ENCODE measurements at regions not wholly inside any gene's neighbourhood (a gene's known extent, or its start where the extent isn't known, plus 50 kb on each side); places are given as distances from the start of the nearest gene placed in this dataset.

DNA sequence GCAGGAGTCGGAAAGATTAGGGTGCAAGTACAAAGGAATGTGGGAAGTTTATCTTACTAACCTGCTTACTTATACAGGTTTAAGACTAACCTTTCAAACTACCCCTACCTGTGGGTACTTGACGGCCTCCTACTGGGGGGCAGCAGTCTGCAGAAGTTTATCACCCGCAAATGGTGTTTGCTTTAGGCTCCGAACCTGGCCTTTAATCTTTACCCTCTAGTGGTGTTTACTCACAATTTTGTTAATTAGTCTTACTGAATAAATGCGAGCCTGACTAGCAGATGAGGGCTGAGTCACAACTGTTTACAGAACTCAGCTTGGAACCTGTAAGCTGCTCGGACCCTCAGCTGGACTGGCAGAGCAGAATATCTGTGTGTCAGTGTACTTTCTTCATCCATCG is 204.2 kb upstream of the GPRIN3 start:
- TF ChIP-seq, protein P1, sequence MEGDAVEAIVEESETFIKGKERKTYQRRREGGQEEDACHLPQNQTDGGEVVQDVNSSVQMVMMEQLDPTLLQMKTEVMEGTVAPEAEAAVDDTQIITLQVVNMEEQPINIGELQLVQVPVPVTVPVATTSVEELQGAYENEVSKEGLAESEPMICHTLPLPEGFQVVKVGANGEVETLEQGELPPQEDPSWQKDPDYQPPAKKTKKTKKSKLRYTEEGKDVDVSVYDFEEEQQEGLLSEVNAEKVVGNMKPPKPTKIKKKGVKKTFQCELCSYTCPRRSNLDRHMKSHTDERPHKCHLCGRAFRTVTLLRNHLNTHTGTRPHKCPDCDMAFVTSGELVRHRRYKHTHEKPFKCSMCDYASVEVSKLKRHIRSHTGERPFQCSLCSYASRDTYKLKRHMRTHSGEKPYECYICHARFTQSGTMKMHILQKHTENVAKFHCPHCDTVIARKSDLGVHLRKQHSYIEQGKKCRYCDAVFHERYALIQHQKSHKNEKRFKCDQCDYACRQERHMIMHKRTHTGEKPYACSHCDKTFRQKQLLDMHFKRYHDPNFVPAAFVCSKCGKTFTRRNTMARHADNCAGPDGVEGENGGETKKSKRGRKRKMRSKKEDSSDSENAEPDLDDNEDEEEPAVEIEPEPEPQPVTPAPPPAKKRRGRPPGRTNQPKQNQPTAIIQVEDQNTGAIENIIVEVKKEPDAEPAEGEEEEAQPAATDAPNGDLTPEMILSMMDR (IDR thresholded peaks at IDR 0.05; ENCODE audit: low read depth, low read length, missing control alignments): no peak
- H3K4me3 ChIP-seq (ENCODE audit: low read depth, low read length): no peak overlapping the region
- in situ Hi-C loops (cut with HindIII; ENCODE audit: low sequenced_read_pairs): no loop called here
- DNase-seq (ENCODE audit: low read depth): no peak

GRCh38 chr4:89509708-89510281 is 202.2 kb upstream of the GPRIN3 start:
- in situ Hi-C loops (cut with HindIII; ENCODE audit: low sequenced_read_pairs): no loop called here
- DNase-seq (ENCODE audit: low read depth): peak; percentile 39
- H3K4me3 ChIP-seq (ENCODE audit: low read depth, low read length): no peak overlapping the region
- TF ChIP-seq, protein P1 (IDR thresholded peaks at IDR 0.05; ENCODE audit: low read depth, low read length, missing control alignments): no peak

GRCh38 chr4:89506866-89507491 is 199.4 kb upstream of the GPRIN3 start:
- in situ Hi-C loops (cut with HindIII; ENCODE audit: low sequenced_read_pairs): no loop called here
- no peak for DNase-seq (ENCODE audit: low read depth)
- TF ChIP-seq, protein P1 (IDR thresholded peaks at IDR 0.05; ENCODE audit: low read depth, low read length, missing control alignments): no peak
- no peak overlapping the region for H3K4me3 ChIP-seq (ENCODE audit: low read depth, low read length)

DNA sequence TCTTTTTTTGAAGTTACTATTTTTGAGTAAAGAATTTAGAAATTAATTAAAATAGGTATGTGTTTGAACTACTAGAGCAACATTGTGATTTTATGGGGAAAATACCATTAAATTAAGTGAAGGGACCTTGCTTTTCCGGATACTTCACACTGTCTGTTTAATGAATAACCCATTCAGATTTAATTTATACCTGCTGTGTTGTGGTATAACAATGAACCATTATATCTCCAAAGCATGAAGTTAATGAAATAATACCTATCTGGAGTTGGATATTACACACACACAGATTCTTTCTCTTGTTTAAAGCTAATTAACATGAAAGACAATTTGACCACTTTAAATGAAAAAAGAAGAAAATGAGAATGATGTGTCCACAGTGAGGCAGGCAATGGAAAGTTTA is 195.0 kb upstream of the GPRIN3 start:
- TF ChIP-seq, protein P1 (IDR thresholded peaks at IDR 0.05; ENCODE audit: low read depth, low read length, missing control alignments): no peak
- DNase-seq (ENCODE audit: low read depth): no peak
- in situ Hi-C loops (cut with HindIII; ENCODE audit: low sequenced_read_pairs): no loop called here
- H3K4me3 ChIP-seq (ENCODE audit: low read depth, low read length): no peak overlapping the region

- DNase-seq (ENCODE audit: low read depth): no peak
- in situ Hi-C loops (cut with HindIII; ENCODE audit: low sequenced_read_pairs): no loop called here
- H3K4me3 ChIP-seq (ENCODE audit: low read depth, low read length): no peak overlapping the region
- TF ChIP-seq, protein P1 (IDR thresholded peaks at IDR 0.05; ENCODE audit: low read depth, low read length, missing control alignments): no peak
These were observed 190.1 kb upstream of the GPRIN3 start for GRCh38 chr4:89497517-89498308.

DNA sequence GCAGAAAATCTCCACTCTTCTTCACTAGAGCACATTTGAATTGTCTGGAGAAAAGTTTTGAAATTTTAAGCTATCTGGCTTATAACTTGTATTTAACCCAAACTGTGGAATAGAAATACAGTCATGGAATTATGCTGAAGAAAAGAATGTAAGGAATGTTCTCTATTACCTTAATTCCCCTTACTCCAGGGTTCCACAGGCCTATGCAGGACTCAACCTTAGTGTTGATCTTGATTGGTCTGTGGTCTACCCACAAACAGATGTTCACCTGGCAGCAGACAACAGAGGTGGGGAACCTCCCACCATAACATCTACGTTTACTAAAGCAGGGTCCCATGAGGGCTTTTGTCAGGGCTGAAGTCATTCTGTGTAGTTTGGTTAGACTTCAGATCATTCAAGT is 189.3 kb upstream of the GPRIN3 start:
- DNase-seq (ENCODE audit: low read depth): peak; percentile 59
- TF ChIP-seq, protein P1 (IDR thresholded peaks at IDR 0.05; ENCODE audit: low read depth, low read length, missing control alignments): no peak
- H3K4me3 ChIP-seq (ENCODE audit: low read depth, low read length): no peak overlapping the region
- in situ Hi-C loops (cut with HindIII; ENCODE audit: low sequenced_read_pairs): no loop called here

All from astrocyte of the cerebellum (primary cell).